HG02884 (cell line): ENCODE measurements at regions not wholly inside any gene's neighbourhood (a gene's known extent, or its start where the extent isn't known, plus 50 kb on each side); places are given as distances from the start of the nearest gene placed in this dataset.
A peak's percentile ranks its signal among the peaks of the same experiment; 100 is the strongest.

Experiments used
- ATAC-seq: cut with Tn5 transposase; IDR thresholded peaks from one replicate; pipeline ENCODE4 v1.9.1; 2021; ENCODE audit warnings: mild to moderate bottlenecking, moderate library complexity; ENCODE audit not compliant: unreplicated experiment

- no peak for ATAC-seq
Measured at GRCh38 chr6:24051942-24052589, 73.9 kb upstream of the NRSN1 start.

- ATAC-seq, result no peak
Measured at GRCh38 chr6:24052590-24052961, 73.4 kb upstream of the NRSN1 start.

GRCh38 chr6:24053057-24053456, 73.0 kb upstream of the NRSN1 start:
- no peak for ATAC-seq

- ATAC-seq, result no peak
Measured at GRCh38 chr6:24054388-24054787, 71.6 kb upstream of the NRSN1 start.

GRCh38 chr6:24056567-24056966, 69.4 kb upstream of the NRSN1 start:
- no peak for ATAC-seq

- no peak for ATAC-seq
Measured at GRCh38 chr6:24057030-24057429, 69.0 kb upstream of the NRSN1 start.

- ATAC-seq, result peak; percentile 94
Measured at GRCh38 chr6:24060982-24061754, 64.8 kb upstream of the NRSN1 start.

- no peak for ATAC-seq
Measured at GRCh38 chr6:24064106-24064505, 61.9 kb upstream of the NRSN1 start.

GRCh38 chr6:24064832-24065231, 61.2 kb upstream of the NRSN1 start:
- no peak for ATAC-seq

GRCh38 chr6:24069526-24069925, 56.5 kb upstream of the NRSN1 start:
- ATAC-seq, result no peak

GRCh38 chr6:24072038-24072746, 53.8 kb upstream of the NRSN1 start:
- no peak for ATAC-seq

GRCh38 chr6:24076011-24076410, 50.0 kb upstream of the NRSN1 start:
- no peak for ATAC-seq
